ENCODE measurements at regions not wholly inside any gene's neighbourhood (a gene's known extent, or its start where the extent isn't known, plus 50 kb on each side); places are given as distances from the start of the nearest gene placed in this dataset.
"Not testable (repeated sequence)": the region's sequence is repeated elsewhere in the genome, so short reads cannot be mapped to it uniquely, and the experiment has no call there.

- not testable (repeated sequence) for TF ChIP-seq CTCF, POLR2AphosphoS5 (IDR thresholded peaks at IDR 0.05)
Observed at GRCh38 chr7:65554553-65555476, 181.2 kb downstream of the ZNF92 start.

Data from prostate gland (tissue), 2 donors.